ENCODE measurements at regions not wholly inside any gene's neighbourhood (a gene's known extent, or its start where the extent isn't known, plus 50 kb on each side); places are given as distances from the start of the nearest gene placed in this dataset.

DNA sequence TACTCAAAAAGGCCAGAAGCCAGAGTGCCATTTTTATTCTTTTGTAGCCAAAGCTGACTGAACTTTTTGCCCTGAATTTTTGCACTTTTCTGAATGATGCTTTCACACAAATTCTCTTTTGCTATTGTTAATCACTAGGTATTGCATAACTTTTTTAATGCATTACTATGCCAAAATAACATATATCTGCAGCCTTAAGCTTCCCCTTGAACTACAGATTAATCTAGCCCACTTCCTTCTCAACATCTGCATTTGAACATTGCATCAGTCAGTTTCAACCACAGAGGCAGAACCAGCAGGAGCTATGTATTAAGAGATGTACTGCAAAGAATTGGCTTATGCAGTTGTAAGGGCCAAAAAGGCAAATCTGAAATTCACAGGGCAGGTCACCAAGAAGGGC lies 197.6 kb upstream of the GYPA start:
- FAIRE-seq: no peak
- DNase-seq (ENCODE audit: insufficient read length, low spot score): no peak
- no peak for TF ChIP-seq POLR2A (IDR thresholded peaks at IDR 0.05; ENCODE audit: low read depth, low read length)

DNA sequence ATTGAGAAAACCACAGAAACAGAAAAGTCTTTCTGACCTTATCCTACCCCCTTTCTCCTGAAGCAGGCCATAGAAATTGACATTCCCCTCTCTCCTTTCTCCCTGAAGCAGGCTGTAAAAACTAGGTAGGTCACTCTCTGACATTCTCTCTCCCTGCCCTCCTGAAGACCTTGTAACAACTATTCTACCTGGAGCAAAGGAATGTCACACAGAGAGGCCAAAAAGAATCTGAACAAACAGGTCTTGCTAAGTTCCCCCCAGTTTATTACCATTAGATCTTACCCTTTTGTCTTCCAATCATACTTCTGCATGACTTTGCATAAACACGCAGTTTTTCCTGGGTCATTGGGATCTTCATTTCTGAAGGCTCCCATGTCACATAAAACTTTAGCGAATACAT lies 198.3 kb upstream of the GYPA start:
- FAIRE-seq (no peak), DNase-seq (ENCODE audit: insufficient read length, low spot score) (no peak)
- no peak for TF ChIP-seq POLR2A (IDR thresholded peaks at IDR 0.05; ENCODE audit: low read depth, low read length)

DNA sequence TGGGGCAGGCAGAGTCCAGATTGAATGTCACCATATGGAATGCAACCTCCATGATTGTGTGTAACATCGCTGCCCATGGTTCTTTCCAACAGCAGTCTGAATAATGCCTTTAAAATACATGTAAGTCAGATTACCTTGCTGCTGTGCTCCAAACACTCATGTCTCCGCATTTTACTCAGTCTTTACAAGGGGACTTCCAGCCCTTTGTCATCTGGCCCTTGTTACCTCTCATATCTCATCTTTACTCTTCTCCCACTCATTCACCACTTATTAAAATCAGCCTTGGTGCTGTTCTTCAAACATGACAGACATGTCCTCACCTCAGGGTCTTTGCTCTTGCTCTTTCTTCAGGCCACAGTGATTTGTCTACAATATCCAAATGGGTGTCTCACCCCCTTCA lies 200.4 kb upstream of the GYPA start:
- no peak for DNase-seq (ENCODE audit: insufficient read length, low spot score)
- TF ChIP-seq POLR2A (IDR thresholded peaks at IDR 0.05; ENCODE audit: low read depth, low read length): no peak

DNA sequence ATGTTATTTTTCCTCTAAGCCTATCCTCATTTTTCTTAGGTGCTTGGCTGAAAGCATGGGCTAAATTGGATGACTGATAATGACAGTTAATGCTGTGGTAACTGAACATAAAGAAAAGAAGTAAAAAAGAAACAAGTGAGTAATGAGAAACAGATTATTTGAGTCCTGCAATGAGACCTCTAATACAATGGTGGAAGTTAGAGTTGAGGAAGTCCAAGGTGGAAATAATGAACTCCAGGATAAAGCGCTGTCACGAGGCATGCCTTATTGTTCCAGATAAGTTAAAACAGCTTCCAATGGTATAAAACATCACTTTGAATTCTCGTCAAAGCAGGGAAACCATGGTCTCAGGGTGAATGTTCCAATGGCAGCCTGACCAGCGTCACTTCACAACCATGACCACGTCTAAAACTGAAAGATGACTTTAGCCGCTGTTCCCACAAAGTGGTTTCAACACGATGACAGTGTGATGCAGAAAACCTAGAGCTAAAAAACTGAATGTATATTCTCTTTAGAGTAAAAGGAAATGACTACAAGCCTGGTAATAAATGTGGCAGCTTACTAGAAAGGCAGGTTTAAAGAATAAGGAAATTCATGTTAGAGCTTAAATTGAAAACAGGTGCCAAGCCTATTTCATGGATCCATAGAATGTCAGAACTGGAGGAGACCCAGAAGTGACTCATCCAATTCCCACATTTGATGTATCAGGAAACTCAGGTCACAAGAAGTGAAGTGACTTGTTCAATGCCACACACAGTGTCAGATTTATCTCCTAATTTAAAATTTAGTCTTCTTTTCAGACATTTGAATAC lies 202.6 kb upstream of the GYPA start:
- FAIRE-seq (no peak), DNase-seq (ENCODE audit: insufficient read length, low spot score) (no peak)
- TF ChIP-seq POLR2A (IDR thresholded peaks at IDR 0.05; ENCODE audit: low read depth, low read length): no peak

More for the DNA sequence above, 200.4 kb upstream of the GYPA start:
- FAIRE-seq: no peak

DNA sequence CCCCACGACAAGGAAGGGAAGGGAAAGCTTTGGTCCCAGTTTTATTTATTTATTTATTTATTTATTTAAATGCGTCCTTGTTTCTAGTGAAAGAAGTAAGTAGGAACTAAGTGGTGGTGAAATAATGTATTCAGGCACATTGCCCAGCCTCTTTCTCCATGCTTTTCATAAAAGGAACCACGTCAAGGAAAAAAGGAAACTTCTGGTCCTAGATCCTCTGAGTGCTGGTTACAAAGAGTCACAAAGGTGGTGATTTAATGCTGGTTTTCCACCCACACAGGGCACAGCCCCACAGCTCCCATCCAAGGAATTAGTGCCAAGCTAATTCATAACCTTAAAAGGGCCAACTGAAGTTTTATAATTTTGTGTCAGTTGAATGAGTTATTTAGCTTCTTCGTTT lies 206.6 kb upstream of the GYPA start:
- no peak for TF ChIP-seq POLR2A (IDR thresholded peaks at IDR 0.05; ENCODE audit: low read depth, low read length)
- FAIRE-seq (no peak), DNase-seq (ENCODE audit: insufficient read length, low spot score) (no peak)

DNA sequence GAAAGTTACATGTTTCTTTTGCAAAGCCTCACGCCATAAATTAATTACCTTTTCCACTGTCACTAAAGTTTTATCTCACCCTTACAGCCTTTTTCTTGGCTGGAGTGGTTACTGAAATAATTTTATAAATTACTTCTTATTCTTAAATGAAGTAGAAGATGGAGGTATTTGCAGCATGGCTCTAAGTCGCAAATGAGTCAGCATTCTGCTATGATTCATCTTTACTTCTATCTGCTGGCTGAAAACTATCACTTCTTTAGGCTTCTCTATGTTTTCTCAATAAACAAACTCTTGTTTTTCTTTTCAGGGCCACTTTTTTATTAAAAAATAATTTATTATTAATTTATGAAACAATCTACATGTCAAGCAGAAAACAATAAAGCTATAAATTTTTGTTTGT lies 210.2 kb upstream of the GYPA start:
- no peak for FAIRE-seq
- no peak for TF ChIP-seq POLR2A (IDR thresholded peaks at IDR 0.05; ENCODE audit: low read depth, low read length)
- no peak for DNase-seq (ENCODE audit: insufficient read length, low spot score)

DNA sequence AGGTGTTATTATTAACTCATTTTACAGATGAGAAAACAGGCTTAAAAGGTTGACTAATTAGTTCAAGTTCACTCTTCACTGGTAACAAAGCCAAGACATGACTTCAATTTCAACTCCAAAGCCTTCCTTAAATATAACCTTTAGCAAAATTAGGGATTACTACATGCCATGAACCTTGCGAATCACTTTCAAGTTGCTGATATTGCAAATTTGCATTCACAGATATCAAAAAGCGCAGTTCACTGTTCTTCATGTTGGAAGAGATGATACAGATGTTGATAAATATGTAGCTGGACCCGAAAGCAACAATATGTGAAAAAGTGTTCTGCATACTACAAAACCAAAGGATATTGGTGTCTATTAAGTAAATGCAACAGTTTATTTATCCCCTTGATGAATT lies 210.8 kb upstream of the GYPA start:
- DNase-seq (ENCODE audit: insufficient read length, low spot score) (no peak), FAIRE-seq (no peak)
- TF ChIP-seq POLR2A (IDR thresholded peaks at IDR 0.05; ENCODE audit: low read depth, low read length): no peak

DNA sequence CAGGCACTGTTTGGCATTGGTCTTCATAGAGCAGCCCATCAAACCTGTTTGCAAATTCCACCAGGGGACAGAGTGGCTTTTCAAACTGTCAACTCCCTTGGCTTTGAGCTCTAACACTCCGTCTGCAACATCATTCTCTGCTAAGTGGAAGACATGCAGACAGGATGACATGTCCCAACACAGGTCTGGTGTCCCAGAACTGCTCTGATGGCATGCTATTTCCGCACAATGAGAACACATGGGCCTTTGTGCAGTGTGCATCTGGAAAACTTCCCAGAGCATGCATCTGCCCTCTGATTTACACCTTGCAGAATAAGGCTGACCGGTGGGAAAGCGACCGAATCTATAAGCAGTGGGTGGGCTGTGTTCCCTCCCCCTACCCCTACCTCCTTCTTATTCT lies 212.8 kb upstream of the GYPA start:
- TF ChIP-seq POLR2A (IDR thresholded peaks at IDR 0.05; ENCODE audit: low read depth, low read length): no peak
- DNase-seq (ENCODE audit: insufficient read length, low spot score): no peak
- FAIRE-seq: no peak

DNA sequence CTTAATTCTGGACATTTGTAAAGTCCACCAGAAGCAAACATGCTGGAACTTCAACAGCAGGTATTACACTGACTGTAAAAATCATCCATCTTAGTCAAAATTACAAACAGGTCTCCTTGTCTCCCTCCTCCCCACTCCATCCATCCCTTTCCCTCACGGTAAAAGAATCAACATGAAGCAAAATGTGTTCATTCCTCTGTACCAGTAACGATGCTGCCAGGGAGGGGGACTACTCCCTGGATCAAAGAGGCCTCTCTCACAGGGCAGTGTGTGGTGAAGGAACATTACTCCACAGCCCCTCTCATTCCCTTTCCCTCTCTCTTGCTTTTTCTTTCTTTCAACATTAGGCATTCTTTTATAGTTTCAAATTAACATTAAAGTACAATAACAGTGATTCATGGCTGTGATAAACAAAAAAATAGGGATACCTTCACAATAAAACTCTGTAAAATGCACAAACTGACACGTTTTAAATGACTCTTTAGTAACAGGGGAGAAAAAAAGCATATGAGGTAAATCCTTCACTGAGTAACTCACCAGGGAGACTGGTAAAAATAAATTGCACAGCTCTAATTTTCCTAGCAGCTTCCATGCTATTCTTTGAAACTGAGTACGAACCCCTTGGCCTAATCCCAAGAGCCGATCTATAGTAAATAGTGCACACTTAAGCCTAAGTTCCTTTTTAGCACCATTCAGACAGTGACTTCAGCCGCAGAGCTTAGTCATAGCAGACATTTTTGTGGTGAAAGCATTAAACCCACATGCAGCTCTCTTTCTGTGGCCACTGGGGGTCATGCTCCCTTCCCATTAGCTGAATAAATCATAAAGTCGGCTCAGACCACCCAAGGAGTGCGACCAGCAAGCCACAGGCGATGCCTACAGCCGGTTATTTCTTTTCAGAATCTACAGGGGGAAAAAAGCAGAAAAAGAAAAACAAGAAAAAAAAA lies 215.6 kb upstream of the GYPA start:
- peak; percentile 8 for DNase-seq (ENCODE audit: insufficient read length, low spot score)
- FAIRE-seq: peak; percentile 68
- no peak for TF ChIP-seq POLR2A (IDR thresholded peaks at IDR 0.05; ENCODE audit: low read depth, low read length)

DNA sequence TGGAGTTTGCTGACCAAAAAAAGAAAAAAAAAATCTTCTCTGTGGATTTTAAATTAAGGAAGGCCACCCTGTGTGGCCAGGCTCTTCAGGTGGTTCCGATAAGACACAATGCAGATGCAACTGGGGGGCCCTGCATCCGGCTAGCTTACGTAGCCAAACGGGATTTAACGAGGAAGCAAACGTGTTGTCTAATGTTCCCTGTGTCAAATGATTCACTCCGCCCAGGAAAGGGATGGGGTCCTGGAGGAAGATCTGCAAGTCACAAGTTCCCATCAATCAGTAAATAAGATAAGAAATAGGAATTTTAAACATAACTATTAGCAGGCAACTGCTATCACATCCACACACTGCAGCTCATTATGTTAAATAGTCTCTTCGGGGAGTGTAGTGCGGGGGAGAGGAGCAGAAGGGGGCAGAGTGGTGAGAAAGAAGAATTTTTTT lies 216.4 kb upstream of the GYPA start:
- FAIRE-seq (no peak), DNase-seq (ENCODE audit: insufficient read length, low spot score) (no peak)
- TF ChIP-seq POLR2A (IDR thresholded peaks at IDR 0.05; ENCODE audit: low read depth, low read length): no peak

DNA sequence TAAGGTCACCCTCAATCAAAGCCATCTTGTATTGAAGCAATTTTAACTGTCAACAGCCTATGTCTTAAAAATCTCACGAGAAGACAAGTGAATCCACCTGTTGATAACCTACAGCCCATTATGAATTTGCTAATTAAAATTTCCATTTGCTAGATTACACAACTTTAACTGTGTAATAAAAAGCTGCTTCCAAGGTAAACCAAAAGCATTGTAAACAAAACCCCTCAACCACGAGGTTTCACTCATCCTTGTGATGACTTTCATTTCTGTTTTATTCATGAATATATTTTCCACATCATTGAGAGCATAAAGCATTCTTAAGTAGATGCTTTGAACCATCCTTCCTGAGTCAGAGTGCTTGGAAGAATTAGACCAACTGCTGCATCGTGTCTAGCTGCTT lies 217.5 kb upstream of the GYPA start:
- FAIRE-seq (no peak), DNase-seq (ENCODE audit: insufficient read length, low spot score) (no peak)
- TF ChIP-seq POLR2A (IDR thresholded peaks at IDR 0.05; ENCODE audit: low read depth, low read length): no peak

DNA sequence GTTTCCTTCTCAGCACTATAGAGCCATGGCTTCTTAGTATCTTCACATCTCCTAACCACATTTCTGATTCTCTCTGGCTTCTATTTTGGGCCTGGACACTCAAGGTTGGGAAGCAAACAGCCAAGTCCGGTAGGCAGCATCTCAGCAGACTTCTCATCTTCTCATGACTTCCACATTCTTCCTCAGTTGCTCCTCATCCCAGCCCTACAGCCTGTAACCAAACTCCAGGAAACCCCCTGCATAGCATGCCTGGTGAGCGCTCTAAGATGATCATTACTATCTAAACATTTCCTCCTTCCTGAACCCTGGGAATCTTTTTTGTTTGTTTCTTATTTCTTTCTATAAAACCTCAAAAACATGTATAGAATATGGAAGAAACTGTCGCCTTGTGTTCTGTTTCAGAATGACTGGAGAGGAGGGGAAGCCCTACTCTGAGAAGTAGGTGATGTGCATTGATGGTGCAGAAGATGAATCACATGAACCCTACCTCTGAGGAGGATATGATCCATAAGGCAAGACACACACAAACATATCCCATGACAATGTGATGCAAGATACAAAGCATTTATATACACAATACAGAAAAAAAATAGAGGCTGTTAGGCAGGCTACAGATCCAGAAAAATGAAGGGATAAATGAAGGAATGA lies 219.8 kb upstream of the GYPA start:
- TF ChIP-seq POLR2A (IDR thresholded peaks at IDR 0.05; ENCODE audit: low read depth, low read length): no peak
- no peak for FAIRE-seq
- DNase-seq (ENCODE audit: insufficient read length, low spot score): no peak

DNA sequence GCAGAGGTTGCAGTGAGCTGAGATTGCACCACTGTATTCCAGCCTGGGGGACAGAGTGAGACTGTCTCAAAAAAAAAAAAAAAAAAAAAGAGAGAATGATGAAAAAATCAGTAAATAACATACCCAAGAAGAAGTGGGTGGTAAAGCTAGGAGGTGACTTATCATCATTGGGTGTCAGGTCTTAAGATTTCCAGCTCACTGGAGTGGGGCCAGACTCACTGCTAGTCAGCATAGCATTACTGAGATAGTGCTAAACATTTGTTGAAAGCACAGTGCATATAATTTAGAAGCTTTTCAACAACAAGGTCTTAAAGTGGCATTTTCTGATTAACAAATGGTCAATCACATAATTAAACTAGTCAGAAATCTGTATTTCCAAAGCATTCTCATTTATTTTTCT lies 221.8 kb upstream of the GYPA start:
- no peak for TF ChIP-seq POLR2A (IDR thresholded peaks at IDR 0.05; ENCODE audit: low read depth, low read length)
- no peak for DNase-seq (ENCODE audit: insufficient read length, low spot score)
- no peak for FAIRE-seq

DNA sequence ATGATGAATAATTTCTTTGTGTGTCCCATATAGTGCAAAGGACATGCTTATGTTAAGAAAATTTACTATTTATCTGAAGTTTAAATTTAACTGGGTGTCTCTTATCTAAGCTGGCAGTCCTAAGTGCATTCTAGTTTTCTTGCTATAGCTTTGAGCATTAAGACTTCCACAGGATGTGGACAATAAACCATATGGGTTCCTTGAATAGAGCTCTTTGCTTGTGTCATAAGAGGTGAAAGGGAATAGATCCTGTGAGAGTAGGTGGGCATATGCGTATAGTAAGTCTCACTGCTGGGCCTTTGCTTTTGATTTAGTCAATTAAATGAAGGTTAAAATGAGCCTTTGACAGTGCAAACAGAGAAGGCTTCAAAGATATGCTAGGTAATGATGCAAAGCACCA lies 223.4 kb upstream of the GYPA start:
- no peak for TF ChIP-seq POLR2A (IDR thresholded peaks at IDR 0.05; ENCODE audit: low read depth, low read length)
- FAIRE-seq (no peak), DNase-seq (ENCODE audit: insufficient read length, low spot score) (no peak)
